T-cell (primary cell): ENCODE measurements at regions not wholly inside any gene's neighbourhood (a gene's known extent, or its start where the extent isn't known, plus 50 kb on each side); places are given as distances from the start of the nearest gene placed in this dataset.

ENCODE experiments used
- ATAC-seq, 4 experiments: fragments of 200-7000 bp in 3 of 4; fragments of 150-1000 bp in 1 of 4; cut with Tn5 transposase; replicated peaks in 1 of 4; 1 replicate in 3 of 4; 2 replicates in 1 of 4; pipeline ENCODE4 v1.10.0; 2021; ENCODE audit warnings: moderate library complexity in 3 of 4, mild to moderate bottlenecking in 2 of 4, moderate number of reproducible peaks in 1 of 4
- CTCF ChIA-PET, 2 donors: fragments of 300-600 bp; sonication (Branson Sonifier 250); formaldehyde crosslinking; loops; one replicate each; lab custom pipeline; 2022; ENCODE audit warnings: antibody characterized with exemption in 2 of 2; lab: Charles Lee
- POLR2A ChIA-PET, 2 donors: fragments of 300-600 bp; sonication (Branson Sonifier 250); formaldehyde crosslinking; loops; one replicate each; lab custom pipeline; 2022; ENCODE audit warnings: antibody characterized with exemption in 2 of 2; lab: Charles Lee
- DNase-seq, 35 experiments: peaks; one replicate each; pipeline versions ENCODE4 v3.0.0 to v3.0.0-alpha.2; 2013 to 2023
- H3K27ac ChIP-seq: one replicate; pipeline ENCODE4 v1.5.1; 2013; ENCODE audit warnings: low read length
- H3K27me3 ChIP-seq, 2 experiments: replicated peaks in 1 of 2; 1 replicate in 1 of 2; 2 replicates in 1 of 2; pipeline versions ENCODE4 v1.6.1 to v1.7.0; 2013; ENCODE audit warnings: low read length in 1 of 2, mixed read lengths in 1 of 2; ENCODE audit not compliant: control insufficient read depth in 2 of 2, insufficient read depth in 2 of 2; ENCODE audit errors: extremely low read depth in 1 of 2
- H3K36me3 ChIP-seq, 2 donors: 1 replicate in 1 of 2; 2 replicates in 1 of 2; pipeline versions ENCODE4 v1.6.1 to v1.7.0; 2013; ENCODE audit warnings: low read length in 1 of 2; ENCODE audit not compliant: control insufficient read depth in 2 of 2, insufficient read depth in 1 of 2; ENCODE audit errors: extremely low read depth in 1 of 2
- H3K4me1 ChIP-seq, 2 experiments: 1 replicate in 1 of 2; 2 replicates in 1 of 2; pipeline versions ENCODE4 v1.6.1 to v1.7.0; 2013; ENCODE audit warnings: low read length in 2 of 2, mixed read lengths in 1 of 2; ENCODE audit not compliant: insufficient read depth in 2 of 2, control insufficient read depth in 1 of 2; ENCODE audit errors: extremely low read depth in 1 of 2
- H3K4me3 ChIP-seq, 2 donors: 1 replicate in 1 of 2; 2 replicates in 1 of 2; pipeline versions ENCODE4 v1.5.1 to v1.7.0; 2013; ENCODE audit warnings: mild to moderate bottlenecking in 2 of 2, low read length in 1 of 2, moderate library complexity in 1 of 2; ENCODE audit not compliant: control insufficient read depth in 1 of 2; ENCODE audit errors: extremely low read depth in 1 of 2
- H3K9me3 ChIP-seq: 2 replicates; pipeline ENCODE4 v1.7.0; 2013
- H3K27ac Mint-ChIP-seq, 2 donors: one replicate each; pipeline ENCODE4 v1.8.0; 2020 to 2021; ENCODE audit warnings: mild to moderate bottlenecking in 2 of 2, mixed read lengths in 2 of 2
- H3K27me3 Mint-ChIP-seq, 2 donors: one replicate each; pipeline ENCODE4 v1.8.0; 2021 to 2022; ENCODE audit warnings: mixed read lengths in 2 of 2
- H3K36me3 Mint-ChIP-seq: one replicate; pipeline ENCODE4 v1.8.0; 2021; ENCODE audit warnings: mixed read lengths
- H3K4me1 Mint-ChIP-seq, 3 donors: one replicate each; pipeline ENCODE4 v1.8.0; 2020 to 2022; ENCODE audit warnings: mixed read lengths in 3 of 3, mild to moderate bottlenecking in 1 of 3
- H3K4me3 Mint-ChIP-seq, 3 donors: one replicate each; pipeline ENCODE4 v1.8.0; 2020 to 2022; ENCODE audit warnings: mild to moderate bottlenecking in 3 of 3, mixed read lengths in 3 of 3, moderate library complexity in 3 of 3
- H3K9me3 Mint-ChIP-seq, 3 donors: one replicate each; pipeline ENCODE4 v1.8.0; 2020 to 2022; ENCODE audit warnings: mixed read lengths in 3 of 3
- WGBS: methylation state at CpG from one replicate; pipeline ENCODE4 v1.1.5; 2013; ENCODE audit warnings: missing lambda C conversion rate; ENCODE audit not compliant: insufficient coverage; 5-methylcytosine and 5-hydroxymethylcytosine counted together

DNA sequence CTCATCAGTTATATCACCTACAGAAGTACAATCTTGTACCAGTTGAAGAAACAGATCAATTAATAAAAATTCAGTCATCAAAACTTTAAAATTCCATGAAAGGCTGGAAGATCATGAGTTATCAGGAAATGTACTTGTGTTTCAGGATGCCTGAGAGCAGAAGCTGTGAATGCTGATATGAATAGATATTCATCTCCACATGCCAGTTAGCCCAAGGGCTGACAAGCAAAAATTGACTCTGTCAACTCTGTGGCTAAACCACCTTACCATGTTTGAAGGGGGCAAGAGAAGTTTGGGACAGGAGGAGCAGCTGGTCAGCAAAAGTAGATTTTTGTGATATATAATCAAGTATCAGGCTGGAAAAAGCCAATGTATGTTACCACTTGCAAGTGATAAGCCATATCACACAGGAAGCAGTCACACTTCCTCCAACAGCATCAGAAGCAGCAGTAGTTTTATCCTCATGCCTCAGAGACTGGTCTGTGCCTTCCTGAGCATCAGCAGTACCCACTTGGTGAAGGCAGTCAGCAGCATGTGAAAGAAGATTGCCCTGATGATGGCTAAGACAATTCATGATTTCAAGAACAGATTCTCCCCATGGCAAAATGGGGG is 328.2 kb upstream of the CNTNAP5 start:
- no peaks in the 10 kb centered on the region for H3K27me3 ChIP-seq
- no peaks in the 10 kb centered on the region for H3K36me3 ChIP-seq
- peaks cover 7 to 27% (median 8%) of the 10 kb centered on the region in 3 donors for H3K9me3 Mint-ChIP-seq
- no peak for ATAC-seq
- H3K4me3 ChIP-seq: no peak overlapping the region
- H3K27me3 Mint-ChIP-seq: no peaks in the 10 kb centered on the region
- no peak overlapping the region for H3K27ac ChIP-seq
- H3K27ac Mint-ChIP-seq: no peak overlapping the region
- no peak overlapping the region for H3K4me3 Mint-ChIP-seq
- no peaks in the 10 kb centered on the region for H3K4me1 ChIP-seq
- POLR2A ChIA-PET: no interaction called here
- CTCF ChIA-PET: no interaction called here
- no peaks in the 10 kb centered on the region for H3K9me3 ChIP-seq
- no peaks in the 10 kb centered on the region for H3K4me1 Mint-ChIP-seq
- H3K36me3 Mint-ChIP-seq: no peaks in the 10 kb centered on the region
- no peak for DNase-seq

DNA sequence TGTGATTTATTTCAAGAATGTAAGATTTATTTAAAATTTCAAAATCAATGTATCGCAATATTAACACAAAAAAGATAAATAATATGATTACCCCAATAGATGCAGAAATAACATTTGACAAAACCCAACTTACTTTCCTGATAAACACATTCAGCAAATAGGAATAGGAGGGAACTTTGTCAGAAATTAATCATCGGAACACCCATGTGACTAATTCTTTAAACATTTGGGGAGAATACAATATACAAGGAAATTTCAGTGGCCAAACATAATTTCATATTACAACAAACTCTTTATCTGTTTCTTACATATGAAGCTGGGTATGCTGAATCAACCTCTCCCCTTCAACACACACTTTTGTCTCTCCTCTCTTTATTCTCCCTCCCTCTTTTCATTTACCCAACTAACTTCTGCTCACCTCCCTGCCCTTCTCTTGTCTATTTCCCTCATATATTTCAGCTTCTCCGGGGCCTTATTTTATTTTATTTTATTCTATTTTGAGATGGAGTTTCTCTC is 309.6 kb upstream of the CNTNAP5 start:
- CTCF ChIA-PET: no interaction called here
- ATAC-seq (no peak), DNase-seq (no peak)
- WGBS: no CpG with 5 or more reads among the region's 3 CpGs
- Mint-ChIP-seq H3K4me1 (no peaks in the 10 kb centered on the region), H3K27me3 (no peaks in the 10 kb centered on the region), H3K27ac (no peak overlapping the region), H3K9me3 (peaks cover 6 to 17% (median 16%) of the 10 kb centered on the region in 3 donors), H3K36me3 (no peaks in the 10 kb centered on the region), H3K4me3 (no peak overlapping the region)
- Histone ChIP-seq H3K27ac (no peak overlapping the region), H3K9me3 (no peaks in the 10 kb centered on the region), H3K4me1 (no peaks in the 10 kb centered on the region), H3K4me3 (no peak overlapping the region), H3K27me3 (no peaks in the 10 kb centered on the region), H3K36me3 (no peaks in the 10 kb centered on the region)
- POLR2A ChIA-PET: no interaction called here

DNA sequence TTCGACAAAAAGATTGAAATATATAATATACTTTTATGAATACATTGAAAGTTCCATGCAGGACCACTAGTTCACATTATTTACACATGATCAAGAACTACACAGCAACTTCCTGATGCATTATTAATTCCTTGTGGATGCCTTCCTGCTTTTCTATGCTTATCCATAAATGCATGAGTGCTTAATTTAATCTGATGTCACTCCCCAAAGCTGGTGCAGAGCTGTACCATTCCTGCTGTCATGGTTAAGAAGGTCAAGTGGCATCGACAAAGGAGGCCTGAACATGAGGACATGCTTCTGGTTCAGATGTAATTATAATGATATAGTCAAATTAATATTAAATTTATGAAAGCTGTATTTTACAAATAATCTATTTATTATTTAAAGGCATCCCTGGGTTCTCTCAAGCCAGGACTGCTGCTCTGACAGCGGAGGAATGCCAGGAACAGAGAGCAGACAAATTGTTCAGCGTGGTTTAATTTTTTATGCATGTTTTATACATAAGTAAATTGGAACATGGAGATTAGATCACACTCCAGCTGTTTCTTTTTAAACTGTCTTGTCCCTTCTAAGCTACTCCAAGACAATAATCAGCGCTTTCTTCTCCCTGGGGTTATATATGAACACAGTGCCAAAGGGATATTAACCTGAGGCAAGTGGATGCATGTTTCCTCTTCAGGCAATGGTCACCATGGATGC is 307.3 kb upstream of the CNTNAP5 start:
- ChIA-PET POLR2A (no interaction called here), CTCF (no interaction called here)
- Mint-ChIP-seq H3K27me3 (no peaks in the 10 kb centered on the region), H3K4me3 (no peak overlapping the region), H3K9me3 (peaks cover 6 to 16% (median 11%) of the 10 kb centered on the region in 3 donors), H3K27ac (no peak overlapping the region), H3K36me3 (no peaks in the 10 kb centered on the region), H3K4me1 (no peaks in the 10 kb centered on the region)
- Histone ChIP-seq H3K27me3 (no peaks in the 10 kb centered on the region), H3K4me3 (no peak overlapping the region), H3K36me3 (no peaks in the 10 kb centered on the region), H3K4me1 (no peaks in the 10 kb centered on the region), H3K9me3 (no peaks in the 10 kb centered on the region), H3K27ac (no peak overlapping the region)
- DNase-seq: no peak
- ATAC-seq: no peak
- WGBS: no CpG with 5 or more reads among the region's 5 CpGs

DNA sequence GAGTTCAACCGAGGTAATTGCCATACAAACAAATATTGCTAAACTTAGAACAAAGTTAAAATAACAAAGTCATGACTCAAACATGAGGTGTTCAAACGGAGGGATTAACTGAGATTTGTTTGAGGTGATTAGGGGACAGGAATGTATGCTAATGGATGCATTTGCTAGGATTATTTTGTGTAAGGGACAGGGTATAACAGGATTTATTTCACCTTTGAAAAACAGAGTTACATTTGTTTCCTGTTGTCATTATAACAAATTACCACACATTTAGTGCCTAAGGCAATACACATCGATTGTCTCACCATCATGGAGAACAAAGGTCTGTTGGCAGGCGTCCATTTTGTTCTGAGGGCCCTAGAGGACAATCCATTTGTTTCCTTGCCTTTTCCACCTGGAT is 304.3 kb upstream of the CNTNAP5 start:
- H3K36me3 ChIP-seq: no peaks in the 10 kb centered on the region
- H3K27ac Mint-ChIP-seq: no peak overlapping the region
- H3K27me3 ChIP-seq: no peaks in the 10 kb centered on the region
- no peaks in the 10 kb centered on the region for H3K27me3 Mint-ChIP-seq
- no peaks in the 10 kb centered on the region for H3K4me1 Mint-ChIP-seq
- no peak overlapping the region for H3K4me3 ChIP-seq
- WGBS: 71% methylated on average over 2 of the region's 4 CpGs
- ChIA-PET POLR2A (no interaction called here), CTCF (no interaction called here)
- peaks cover 6 to 12% (median 11%) of the 10 kb centered on the region in 3 donors for H3K9me3 Mint-ChIP-seq
- no peak overlapping the region for H3K27ac ChIP-seq
- no peak for ATAC-seq
- H3K4me1 ChIP-seq: no peaks in the 10 kb centered on the region
- DNase-seq: no peak
- H3K9me3 ChIP-seq: no peaks in the 10 kb centered on the region
- H3K36me3 Mint-ChIP-seq: no peaks in the 10 kb centered on the region
- no peak overlapping the region for H3K4me3 Mint-ChIP-seq

DNA sequence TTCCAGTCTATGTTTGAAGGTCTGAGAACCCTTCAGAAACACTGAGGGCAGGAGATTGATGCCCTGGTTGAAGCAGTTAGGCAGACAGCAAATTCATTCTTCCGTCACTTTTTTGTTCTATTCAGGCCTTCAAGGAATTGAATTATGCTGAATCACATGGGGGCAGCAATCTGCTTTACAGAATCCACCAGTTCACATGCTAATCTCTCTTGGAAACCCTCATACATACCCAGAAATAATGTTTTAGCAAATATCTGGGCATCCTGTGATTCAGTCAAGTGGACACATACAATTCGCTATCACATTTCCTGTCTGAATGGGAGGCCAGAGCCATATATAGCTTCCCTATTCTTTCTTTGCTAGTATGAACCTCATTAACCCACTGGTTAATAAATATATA is 301.4 kb upstream of the CNTNAP5 start:
- POLR2A ChIA-PET: interaction anchor here in 1 of 2 donors (0.6 kb wide), 1 partner anchor 775 kb away, joined by 7 read pairs; no protein-coding TSS in a partner anchor
- Mint-ChIP-seq H3K4me3 (no peak overlapping the region), H3K27ac (no peak overlapping the region), H3K4me1 (no peaks in the 10 kb centered on the region), H3K27me3 (no peaks in the 10 kb centered on the region), H3K36me3 (no peaks in the 10 kb centered on the region), H3K9me3 (peaks cover 0 to 24% (median 21%) of the 10 kb centered on the region in 3 donors)
- no peaks in the 10 kb centered on the region for H3K9me3 ChIP-seq
- CTCF ChIA-PET: no interaction called here
- H3K4me1 ChIP-seq: no peaks in the 10 kb centered on the region
- H3K27ac ChIP-seq: no peak overlapping the region
- H3K27me3 ChIP-seq: no peaks in the 10 kb centered on the region
- DNase-seq (no peak), ATAC-seq (no peak)
- no peaks in the 10 kb centered on the region for H3K36me3 ChIP-seq
- no peak overlapping the region for H3K4me3 ChIP-seq
- WGBS: 100% methylated on average over 1 of the region's 2 CpGs

DNA sequence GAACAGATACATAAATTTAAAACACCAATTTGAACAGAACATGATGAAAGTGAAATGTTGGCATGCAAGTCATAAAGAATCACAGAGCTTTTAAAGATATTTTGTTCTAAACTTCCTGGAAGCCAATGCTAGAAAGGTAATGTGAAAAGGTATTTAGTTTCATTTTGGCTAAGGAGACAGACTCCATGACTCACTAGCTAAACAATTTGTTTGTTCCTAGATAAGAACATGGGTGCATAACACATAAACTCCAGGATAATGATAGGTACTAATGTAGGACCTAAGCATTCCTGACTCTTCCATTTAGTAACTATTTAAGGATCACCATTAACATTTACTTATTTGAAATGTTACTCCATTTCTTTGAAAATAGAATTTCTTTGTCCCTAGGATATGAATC is 292.5 kb upstream of the CNTNAP5 start:
- DNase-seq (no peak), ATAC-seq (no peak)
- Histone ChIP-seq H3K9me3 (no peaks in the 10 kb centered on the region), H3K4me1 (no peaks in the 10 kb centered on the region), H3K36me3 (no peaks in the 10 kb centered on the region), H3K27me3 (no peaks in the 10 kb centered on the region), H3K4me3 (no peak overlapping the region), H3K27ac (no peak overlapping the region)
- H3K4me1 Mint-ChIP-seq: no peaks in the 10 kb centered on the region
- H3K9me3 Mint-ChIP-seq: peaks cover 0 to 21% (median 19%) of the 10 kb centered on the region in 3 donors
- no peaks in the 10 kb centered on the region for H3K36me3 Mint-ChIP-seq
- ChIA-PET POLR2A (no interaction called here), CTCF (no interaction called here)
- H3K27me3 Mint-ChIP-seq: no peaks in the 10 kb centered on the region
- H3K27ac Mint-ChIP-seq: no peak overlapping the region
- H3K4me3 Mint-ChIP-seq: no peak overlapping the region
